ENCODE measurements at regions not wholly inside any gene's neighbourhood (a gene's known extent, or its start where the extent isn't known, plus 50 kb on each side); places are given as distances from the start of the nearest gene placed in this dataset.

GRCh38 chr12:58186914-58187313 lies 245.5 kb downstream of the ATP23 start:
- TF ChIP-seq CTCF (IDR thresholded peaks at IDR 0.05): no peak
- no peak for TF ChIP-seq POLR2A (IDR thresholded peaks at IDR 0.05)
